Daoy (cell line): ENCODE measurements at regions not wholly inside any gene's neighbourhood (a gene's known extent, or its start where the extent isn't known, plus 50 kb on each side); places are given as distances from the start of the nearest gene placed in this dataset.

Experiments
- DNase-seq: peaks from one replicate; pipeline ENCODE4 v3.0.0-alpha.2; 2015; ENCODE audit warnings: low read depth

- DNase-seq: no peak
Measured at GRCh38 chr2:4369826-4370419, 666.5 kb downstream of the DCDC2C start.

GRCh38 chr2:4370422-4371090 is 667.2 kb downstream of the DCDC2C start:
- no peak for DNase-seq

GRCh38 chr2:4381049-4381448 is 677.7 kb downstream of the DCDC2C start:
- no peak for DNase-seq

- DNase-seq: no peak
Measured at GRCh38 chr2:4381773-4382172, 678.4 kb downstream of the DCDC2C start.

- DNase-seq: no peak
Measured at GRCh38 chr2:4391013-4391412, 687.6 kb downstream of the DCDC2C start.

- no peak for DNase-seq
Measured at GRCh38 chr2:4404363-4404762, 701.0 kb downstream of the DCDC2C start.

GRCh38 chr2:4408321-4408720 is 704.9 kb downstream of the DCDC2C start:
- DNase-seq: no peak

- DNase-seq: no peak
Measured at GRCh38 chr2:4412637-4413187, 709.3 kb downstream of the DCDC2C start.

GRCh38 chr2:4415171-4415570 is 711.8 kb downstream of the DCDC2C start:
- DNase-seq: no peak

GRCh38 chr2:4415810-4416413 is 712.5 kb downstream of the DCDC2C start:
- DNase-seq: no peak

GRCh38 chr2:4416431-4416830 is 713.1 kb downstream of the DCDC2C start:
- DNase-seq: no peak

- DNase-seq: no peak
Measured at GRCh38 chr2:4417771-4418170, 714.4 kb downstream of the DCDC2C start.

GRCh38 chr2:4420032-4420431 is 716.7 kb downstream of the DCDC2C start:
- peak; percentile 10 for DNase-seq

GRCh38 chr2:4424153-4424552 is 720.8 kb downstream of the DCDC2C start:
- no peak for DNase-seq

- no peak for DNase-seq
Measured at GRCh38 chr2:4427083-4427482, 723.7 kb downstream of the DCDC2C start.

GRCh38 chr2:4445821-4446220 is 742.4 kb downstream of the DCDC2C start:
- DNase-seq: peak; percentile 55

- peak; percentile 13 for DNase-seq
Measured at GRCh38 chr2:4454907-4455306, 751.5 kb downstream of the DCDC2C start.

- DNase-seq: no peak
Measured at GRCh38 chr2:4455486-4456155, 752.2 kb downstream of the DCDC2C start.

GRCh38 chr2:4464634-4465266 is 761.4 kb downstream of the DCDC2C start:
- DNase-seq: peak; percentile 7

- DNase-seq: peak; percentile 8
Measured at GRCh38 chr2:4465671-4466070, 762.3 kb downstream of the DCDC2C start.

GRCh38 chr2:4475618-4476017 is 772.2 kb downstream of the DCDC2C start:
- no peak for DNase-seq

GRCh38 chr2:4483050-4483449 is 779.7 kb downstream of the DCDC2C start:
- DNase-seq: no peak
